Kidney glomerular epithelial cell (primary cell): ENCODE measurements at regions not wholly inside any gene's neighbourhood (a gene's known extent, or its start where the extent isn't known, plus 50 kb on each side); places are given as distances from the start of the nearest gene placed in this dataset.
"Not testable (repeated sequence)": the region's sequence is repeated elsewhere in the genome, so short reads cannot be mapped to it uniquely, and the experiment has no call there.

Experiments used
- DNase-seq: peaks from one replicate; lab custom pipeline; 2025; lab: John Stamatoyannopoulos, UW

- no peak for DNase-seq
Observed at GRCh38 chr5:125251703-125252102, 505.3 kb upstream of the ZNF608 start.

- DNase-seq = not testable (repeated sequence)
Observed at GRCh38 chr5:125253634-125254033, 507.2 kb upstream of the ZNF608 start.

GRCh38 chr5:125254267-125254666 is 507.8 kb upstream of the ZNF608 start:
- DNase-seq = no peak

- no peak for DNase-seq
Observed at GRCh38 chr5:125256296-125256695, 509.9 kb upstream of the ZNF608 start.

- DNase-seq = no peak
Observed at GRCh38 chr5:125257057-125257972, 510.9 kb upstream of the ZNF608 start.

- DNase-seq = no peak
Observed at GRCh38 chr5:125257997-125258396, 511.6 kb upstream of the ZNF608 start.

GRCh38 chr5:125258615-125259014 is 512.2 kb upstream of the ZNF608 start:
- no peak for DNase-seq

- DNase-seq = no peak
Observed at GRCh38 chr5:125261505-125262250, 515.2 kb upstream of the ZNF608 start.

GRCh38 chr5:125262782-125263181 is 516.3 kb upstream of the ZNF608 start:
- no peak for DNase-seq

GRCh38 chr5:125263356-125263755 is 516.9 kb upstream of the ZNF608 start:
- DNase-seq = no peak

- no peak for DNase-seq
Observed at GRCh38 chr5:125266106-125266505, 519.7 kb upstream of the ZNF608 start.

GRCh38 chr5:125267636-125268248 is 521.3 kb upstream of the ZNF608 start:
- no peak for DNase-seq

GRCh38 chr5:125269926-125270325 is 523.5 kb upstream of the ZNF608 start:
- DNase-seq = no peak

- DNase-seq = no peak
Observed at GRCh38 chr5:125272357-125272756, 525.9 kb upstream of the ZNF608 start.

GRCh38 chr5:125274211-125274610 is 527.8 kb upstream of the ZNF608 start:
- peak; percentile 55 for DNase-seq

GRCh38 chr5:125274938-125275724 is 528.7 kb upstream of the ZNF608 start:
- DNase-seq = peak; percentile 47

- no peak for DNase-seq
Observed at GRCh38 chr5:125275725-125276090, 529.3 kb upstream of the ZNF608 start.

GRCh38 chr5:125276096-125276495 is 529.7 kb upstream of the ZNF608 start:
- DNase-seq = no peak

- peak; percentile 99 for DNase-seq
Observed at GRCh38 chr5:125277494-125278154, 531.2 kb upstream of the ZNF608 start.

- DNase-seq = no peak
Observed at GRCh38 chr5:125278711-125279110, 532.3 kb upstream of the ZNF608 start.

- no peak for DNase-seq
Observed at GRCh38 chr5:125281667-125282066, 535.2 kb upstream of the ZNF608 start.
